Activated T-helper 2 cell treated with anti-CD3 and anti-CD28 coated beads, Interferon-gamma antibody, Interleukin-2, Interleukin-4, amounts not matched to agents 10 μg/mL and 5 μg/mL and 100 μg/mL, durations not matched to agents 14 hours and 24 hours and 36 hours (primary cell): ENCODE measurements at regions not wholly inside any gene's neighbourhood (a gene's known extent, or its start where the extent isn't known, plus 50 kb on each side); places are given as distances from the start of the nearest gene placed in this dataset.

Experiments
- DNase-seq: peaks from one replicate; pipeline ENCODE4 v3.0.0; 2021; ENCODE audit warnings: low spot score
- H3K27ac Mint-ChIP-seq: one replicate; pipeline ENCODE4 v1.8.0; 2021; ENCODE audit warnings: mixed read lengths
- H3K27me3 Mint-ChIP-seq: one replicate; pipeline ENCODE4 v1.8.0; 2021; ENCODE audit warnings: low read depth, mixed read lengths
- H3K36me3 Mint-ChIP-seq: one replicate; pipeline ENCODE4 v1.8.0; 2021; ENCODE audit warnings: low read depth, mixed read lengths
- H3K4me1 Mint-ChIP-seq: one replicate; pipeline ENCODE4 v1.8.0; 2021; ENCODE audit warnings: low read depth, mixed read lengths
- H3K4me3 Mint-ChIP-seq: one replicate; pipeline ENCODE4 v1.8.0; 2021; ENCODE audit warnings: low read depth, mild to moderate bottlenecking, moderate library complexity, mixed read lengths
- H3K9me3 Mint-ChIP-seq: one replicate; pipeline ENCODE4 v1.8.0; 2021; ENCODE audit warnings: mixed read lengths
- intact Hi-C: fragments of 100-400 bp; cut with micrococcal nuclease; formaldehyde crosslinking; loops from one replicate; pipeline ENCODE4 v1.15.1; 2023

- no peaks in the 10 kb centered on the region for H3K9me3 Mint-ChIP-seq
- intact Hi-C loops: no loop called here
Measured at GRCh38 chr4:154078504-154079350, 289.8 kb upstream of the SFRP2 start.

GRCh38 chr4:154076921-154077320 lies 288.0 kb upstream of the SFRP2 start:
- intact Hi-C loops: no loop called here
- Mint-ChIP-seq H3K9me3 (no peaks in the 10 kb centered on the region), H3K27me3 (no peaks in the 10 kb centered on the region), H3K27ac (no peak overlapping the region), H3K4me3 (no peak overlapping the region), H3K4me1 (peaks cover 2% of the 10 kb centered on the region), H3K36me3 (no peaks in the 10 kb centered on the region)
- DNase-seq: no peak

More at GRCh38 chr4:154078504-154079350, 289.8 kb upstream of the SFRP2 start:
- no peak for DNase-seq
- Mint-ChIP-seq H3K4me3 (no peak overlapping the region), H3K27ac (no peak overlapping the region), H3K36me3 (no peaks in the 10 kb centered on the region), H3K27me3 (no peaks in the 10 kb centered on the region), H3K4me1 (no peaks in the 10 kb centered on the region)

- no peaks in the 10 kb centered on the region for H3K27me3 Mint-ChIP-seq
- no peaks in the 10 kb centered on the region for H3K36me3 Mint-ChIP-seq
- H3K4me1 Mint-ChIP-seq: peaks cover 2% of the 10 kb centered on the region
- H3K9me3 Mint-ChIP-seq: no peaks in the 10 kb centered on the region
- intact Hi-C loops: no loop called here
- no peak for DNase-seq
- H3K4me3 Mint-ChIP-seq: no peak overlapping the region
- no peak overlapping the region for H3K27ac Mint-ChIP-seq
Measured at GRCh38 chr4:154073107-154073822, 284.4 kb upstream of the SFRP2 start.

- Mint-ChIP-seq H3K27ac (no peak overlapping the region), H3K4me1 (no peaks in the 10 kb centered on the region), H3K36me3 (no peaks in the 10 kb centered on the region), H3K9me3 (peaks cover 18% of the 10 kb centered on the region), H3K27me3 (no peaks in the 10 kb centered on the region), H3K4me3 (no peak overlapping the region)
- no peak for DNase-seq
- intact Hi-C loops: no loop called here
Measured at GRCh38 chr4:154067786-154068185, 278.9 kb upstream of the SFRP2 start.

- no peak for DNase-seq
- Mint-ChIP-seq H3K9me3 (peaks cover 18% of the 10 kb centered on the region), H3K4me1 (no peaks in the 10 kb centered on the region), H3K4me3 (no peak overlapping the region), H3K27ac (no peak overlapping the region), H3K27me3 (no peaks in the 10 kb centered on the region), H3K36me3 (no peaks in the 10 kb centered on the region)
- intact Hi-C loops: no loop called here
Measured at GRCh38 chr4:154065368-154065767, 276.5 kb upstream of the SFRP2 start.

- Mint-ChIP-seq H3K27me3 (no peaks in the 10 kb centered on the region), H3K36me3 (no peaks in the 10 kb centered on the region), H3K9me3 (peaks cover 18% of the 10 kb centered on the region), H3K4me3 (no peak overlapping the region), H3K4me1 (no peaks in the 10 kb centered on the region), H3K27ac (no peak overlapping the region)
- DNase-seq: no peak
- intact Hi-C loops: no loop called here
Measured at GRCh38 chr4:154064244-154064643, 275.4 kb upstream of the SFRP2 start.

GRCh38 chr4:154049457-154050181 lies 260.7 kb upstream of the SFRP2 start:
- Mint-ChIP-seq H3K4me1 (no peaks in the 10 kb centered on the region), H3K27me3 (no peaks in the 10 kb centered on the region), H3K36me3 (no peaks in the 10 kb centered on the region), H3K4me3 (no peak overlapping the region), H3K9me3 (peaks cover 16% of the 10 kb centered on the region), H3K27ac (no peak overlapping the region)
- no peak for DNase-seq
- intact Hi-C loops: no loop called here

GRCh38 chr4:154047733-154048132 lies 258.9 kb upstream of the SFRP2 start:
- Mint-ChIP-seq H3K9me3 (peaks cover 2% of the 10 kb centered on the region), H3K27ac (no peak overlapping the region)
- intact Hi-C loops: no loop called here

GRCh38 chr4:154044742-154045485 lies 256.0 kb upstream of the SFRP2 start:
- no peak for DNase-seq
- intact Hi-C loops: no loop called here
- no peak overlapping the region for H3K4me3 Mint-ChIP-seq
- H3K36me3 Mint-ChIP-seq: no peaks in the 10 kb centered on the region
- no peaks in the 10 kb centered on the region for H3K9me3 Mint-ChIP-seq
- H3K4me1 Mint-ChIP-seq: no peaks in the 10 kb centered on the region
- no peak overlapping the region for H3K27ac Mint-ChIP-seq
- H3K27me3 Mint-ChIP-seq: no peaks in the 10 kb centered on the region

More at GRCh38 chr4:154047733-154048132, 258.9 kb upstream of the SFRP2 start:
- Mint-ChIP-seq H3K4me3 (no peak overlapping the region), H3K4me1 (no peaks in the 10 kb centered on the region), H3K36me3 (no peaks in the 10 kb centered on the region), H3K27me3 (no peaks in the 10 kb centered on the region)
- no peak for DNase-seq

- no peak overlapping the region for H3K4me3 Mint-ChIP-seq
- no peak for DNase-seq
- intact Hi-C loops: no loop called here
- H3K9me3 Mint-ChIP-seq: no peaks in the 10 kb centered on the region
- H3K4me1 Mint-ChIP-seq: no peaks in the 10 kb centered on the region
- H3K27ac Mint-ChIP-seq: no peak overlapping the region
- H3K36me3 Mint-ChIP-seq: no peaks in the 10 kb centered on the region
- H3K27me3 Mint-ChIP-seq: no peaks in the 10 kb centered on the region
Measured at GRCh38 chr4:154044108-154044531, 255.2 kb upstream of the SFRP2 start.

- H3K4me1 Mint-ChIP-seq: no peaks in the 10 kb centered on the region
- no peaks in the 10 kb centered on the region for H3K9me3 Mint-ChIP-seq
- H3K4me3 Mint-ChIP-seq: no peak overlapping the region
- intact Hi-C loops: no loop called here
- DNase-seq: no peak
- H3K27me3 Mint-ChIP-seq: no peaks in the 10 kb centered on the region
- no peak overlapping the region for H3K27ac Mint-ChIP-seq
- no peaks in the 10 kb centered on the region for H3K36me3 Mint-ChIP-seq
Measured at GRCh38 chr4:154041640-154042039, 252.8 kb upstream of the SFRP2 start.
